CD4-positive, CD25-positive, alpha-beta regulatory T cell (primary cell): ENCODE measurements at regions not wholly inside any gene's neighbourhood (a gene's known extent, or its start where the extent isn't known, plus 50 kb on each side); places are given as distances from the start of the nearest gene placed in this dataset.

Experiments
- ATAC-seq, 2 donors: fragments of 150-1000 bp; cut with Tn5 transposase; one replicate each; pipeline ENCODE4 v1.10.0; 2021; ENCODE audit warnings: low read depth in 2 of 2, moderate number of reproducible peaks in 2 of 2, moderate library complexity in 1 of 2
- DNase-seq, 3 donors: peaks; one replicate each; pipeline versions ENCODE4 v3.0.0 to v3.0.0-alpha.2; 2012 to 2022; ENCODE audit warnings: mixed read lengths in 1 of 3
- H3K27ac ChIP-seq: one replicate; pipeline ENCODE4 v1.7.0; 2013; ENCODE audit warnings: mild to moderate bottlenecking, low read length; ENCODE audit not compliant: insufficient read depth, poor library complexity, severe bottlenecking
- H3K27me3 ChIP-seq: one replicate; pipeline ENCODE4 v1.7.0; 2013; ENCODE audit warnings: low read length; ENCODE audit not compliant: control insufficient read depth, insufficient read depth
- H3K36me3 ChIP-seq: one replicate; pipeline ENCODE4 v1.7.0; 2013; ENCODE audit warnings: mild to moderate bottlenecking, low read length, moderate library complexity; ENCODE audit not compliant: control insufficient read depth, insufficient read depth
- H3K4me1 ChIP-seq: 2 replicates; pipeline ENCODE4 v1.7.0; 2013; ENCODE audit warnings: mild to moderate bottlenecking, low read length; ENCODE audit not compliant: insufficient read depth, control insufficient read depth, poor library complexity, severe bottlenecking
- H3K4me3 ChIP-seq: one replicate; pipeline ENCODE4 v1.7.0; 2013; ENCODE audit warnings: low read depth, mild to moderate bottlenecking, low read length, moderate library complexity
- H3K9me3 ChIP-seq, 2 experiments: 1 replicate in 1 of 2; 2 replicates in 1 of 2; pipeline ENCODE4 v1.7.0; 2013; ENCODE audit warnings: low read length in 2 of 2, mild to moderate bottlenecking in 1 of 2, moderate library complexity in 1 of 2; ENCODE audit not compliant: control insufficient read depth in 2 of 2
- H3K27ac Mint-ChIP-seq, 3 donors: one replicate each; pipeline ENCODE4 v1.8.0; 2020 to 2022; ENCODE audit warnings: mild to moderate bottlenecking in 3 of 3, mixed read lengths in 3 of 3, moderate library complexity in 2 of 3
- H3K27me3 Mint-ChIP-seq: one replicate; pipeline ENCODE4 v1.8.0; 2022; ENCODE audit warnings: mild to moderate bottlenecking, mixed read lengths
- H3K36me3 Mint-ChIP-seq: one replicate; pipeline ENCODE4 v1.8.0; 2020; ENCODE audit warnings: mixed read lengths
- H3K4me1 Mint-ChIP-seq, 4 donors: one replicate each; pipeline ENCODE4 v1.8.0; 2020 to 2022; ENCODE audit warnings: mixed read lengths in 4 of 4, mild to moderate bottlenecking in 1 of 4
- H3K4me3 Mint-ChIP-seq, 4 donors: one replicate each; pipeline ENCODE4 v1.8.0; 2020 to 2022; ENCODE audit warnings: mild to moderate bottlenecking in 4 of 4, mixed read lengths in 4 of 4, moderate library complexity in 3 of 4
- H3K9me3 Mint-ChIP-seq, 7 donors: one replicate each; pipeline ENCODE4 v1.8.0; 2020 to 2022; ENCODE audit warnings: mixed read lengths in 7 of 7, mild to moderate bottlenecking in 3 of 7, moderate library complexity in 2 of 7

DNA sequence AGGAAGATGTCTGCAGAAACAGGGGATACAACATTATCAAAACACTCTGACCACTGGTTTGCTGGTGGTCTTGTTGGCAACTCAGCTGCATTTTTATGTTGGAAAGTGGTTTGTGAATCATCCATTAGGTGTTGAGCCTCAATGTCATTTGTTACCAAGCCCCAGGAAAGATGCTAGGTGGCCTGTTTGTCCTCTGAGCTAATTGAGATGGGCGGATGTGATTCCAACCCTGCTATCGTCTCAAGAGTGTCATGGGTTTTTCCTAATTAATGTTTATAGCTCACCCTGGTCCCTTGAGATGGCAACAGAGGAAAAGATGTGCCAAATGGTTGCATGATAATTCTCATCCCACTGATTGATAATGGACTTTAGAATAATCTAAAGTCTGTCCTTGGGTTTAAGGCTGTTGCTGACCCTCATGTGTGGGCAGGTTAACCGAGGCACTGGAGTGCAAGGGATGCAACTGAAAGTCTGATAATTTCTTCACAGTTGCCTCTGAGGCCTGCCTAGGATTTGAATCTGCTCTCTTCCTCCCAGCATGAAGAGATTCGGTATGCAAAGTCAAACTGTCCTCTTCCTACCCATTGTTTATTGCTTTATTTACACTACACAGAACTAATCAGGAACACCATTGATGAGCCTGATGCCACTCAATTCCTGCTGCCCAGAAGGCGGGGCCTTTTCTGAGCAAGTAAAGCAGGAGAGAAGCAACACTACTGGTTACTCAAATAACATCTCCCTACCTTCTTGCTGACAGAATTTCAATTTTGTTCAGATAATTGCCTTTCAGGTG, 166.2 kb upstream of the TBC1D5 start:
- Mint-ChIP-seq H3K4me1 (no peaks in the 10 kb centered on the region), H3K27me3 (peaks cover 28% of the 10 kb centered on the region), H3K27ac (no peak overlapping the region), H3K4me3 (no peak overlapping the region), H3K9me3 (peaks cover 0 to 3% (median 0%) of the 10 kb centered on the region in 7 donors), H3K36me3 (no peaks in the 10 kb centered on the region)
- no peaks in the 10 kb centered on the region for H3K36me3 ChIP-seq
- no peak overlapping the region for H3K27ac ChIP-seq
- ATAC-seq = no peak
- H3K4me3 ChIP-seq = no peak overlapping the region
- H3K27me3 ChIP-seq = peaks cover 2% of the 10 kb centered on the region
- no peaks in the 10 kb centered on the region for H3K4me1 ChIP-seq
- H3K9me3 ChIP-seq = no peaks in the 10 kb centered on the region
- no peak for DNase-seq

DNA sequence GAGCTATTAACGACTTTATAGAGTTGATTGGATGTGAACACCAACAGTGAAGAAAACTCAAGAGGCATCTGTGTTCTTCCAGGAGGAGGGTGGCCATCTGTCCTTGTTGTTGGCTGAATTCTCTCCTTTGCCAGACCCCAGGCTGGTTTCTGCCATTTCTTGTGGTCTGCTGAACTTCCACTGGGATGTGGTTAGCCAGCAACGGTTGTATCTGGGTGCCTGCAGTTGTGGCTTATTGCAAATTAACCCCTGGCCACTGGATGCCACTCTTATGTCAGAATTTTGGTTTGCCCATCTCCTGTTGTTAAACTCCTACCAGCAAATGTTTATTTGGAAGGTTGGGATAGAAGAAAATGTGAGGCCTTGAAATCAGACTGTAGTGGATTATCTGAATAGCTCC, 163.6 kb upstream of the TBC1D5 start:
- peaks cover 0 to 5% (median 3%) of the 10 kb centered on the region in 7 donors for H3K9me3 Mint-ChIP-seq
- H3K4me3 Mint-ChIP-seq = no peak overlapping the region
- no peaks in the 10 kb centered on the region for H3K4me1 ChIP-seq
- H3K27me3 ChIP-seq = no peaks in the 10 kb centered on the region
- H3K27me3 Mint-ChIP-seq = peaks cover 30% of the 10 kb centered on the region
- H3K36me3 ChIP-seq = no peaks in the 10 kb centered on the region
- H3K36me3 Mint-ChIP-seq = no peaks in the 10 kb centered on the region
- no peaks in the 10 kb centered on the region for H3K9me3 ChIP-seq
- no peak overlapping the region for H3K4me3 ChIP-seq
- ATAC-seq = no peak
- H3K27ac ChIP-seq = no peak overlapping the region
- DNase-seq = no peak
- H3K4me1 Mint-ChIP-seq = no peaks in the 10 kb centered on the region
- no peak overlapping the region for H3K27ac Mint-ChIP-seq

DNA sequence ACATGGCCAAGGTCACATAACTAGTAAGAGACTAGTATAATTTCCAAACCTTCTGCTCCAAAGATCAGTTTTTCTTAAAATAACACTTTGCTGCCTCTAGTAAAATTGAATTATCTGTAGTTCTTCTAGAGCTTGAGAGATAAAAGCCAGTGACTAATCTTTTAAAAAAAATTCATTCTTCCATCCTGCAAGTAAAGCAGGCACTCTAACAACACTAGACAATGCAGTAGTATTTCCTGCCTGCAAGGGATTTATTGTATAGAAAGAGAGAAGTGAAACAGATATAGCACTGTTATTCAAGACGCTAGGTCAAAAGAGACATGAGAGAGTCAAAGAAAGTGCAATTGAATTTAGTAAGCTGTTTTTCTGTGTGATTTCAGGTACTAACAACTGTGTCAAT, 159.5 kb upstream of the TBC1D5 start:
- Histone ChIP-seq H3K27ac (no peak overlapping the region), H3K4me1 (no peaks in the 10 kb centered on the region), H3K27me3 (no peaks in the 10 kb centered on the region), H3K36me3 (no peaks in the 10 kb centered on the region), H3K9me3 (no peaks in the 10 kb centered on the region), H3K4me3 (no peak overlapping the region)
- Mint-ChIP-seq H3K36me3 (no peaks in the 10 kb centered on the region), H3K4me3 (no peak overlapping the region), H3K9me3 (peaks cover 3 to 11% (median 7%) of the 10 kb centered on the region in 7 donors), H3K4me1 (no peaks in the 10 kb centered on the region), H3K27me3 (peaks cover 22% of the 10 kb centered on the region), H3K27ac (no peak overlapping the region)
- no peak for DNase-seq
- ATAC-seq = no peak

DNA sequence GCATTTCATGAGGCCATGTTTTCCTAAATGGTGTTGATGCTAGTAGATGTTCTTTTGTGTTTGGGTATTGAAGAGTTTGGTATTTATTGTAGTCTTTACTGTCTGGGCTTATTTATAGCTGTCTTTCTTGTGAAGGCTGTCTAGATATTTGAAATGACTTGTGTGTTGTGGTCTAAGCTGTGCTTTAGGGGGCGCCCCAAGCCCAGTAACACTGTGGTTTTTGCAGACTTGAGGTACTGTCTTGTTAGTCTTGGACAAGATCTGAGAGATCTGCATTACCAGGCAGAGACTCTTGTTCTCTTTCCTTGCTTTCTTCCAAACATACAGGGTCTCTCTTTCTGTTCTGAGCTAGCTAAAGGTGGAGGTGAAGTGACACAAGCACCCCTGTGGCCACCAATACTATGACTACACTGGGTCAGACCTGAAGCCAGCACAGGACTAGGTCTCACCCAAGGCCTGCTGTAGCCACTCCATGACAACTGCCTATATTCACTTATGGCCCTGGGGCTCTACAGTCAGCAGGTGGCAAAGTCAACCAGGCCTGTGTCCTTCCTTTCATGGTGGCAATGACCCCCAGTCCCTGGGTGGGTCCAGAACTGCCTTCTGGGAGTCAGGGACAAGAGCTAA, 152.1 kb upstream of the TBC1D5 start:
- no peaks in the 10 kb centered on the region for H3K4me1 ChIP-seq
- no peaks in the 10 kb centered on the region for H3K4me1 Mint-ChIP-seq
- no peak overlapping the region for H3K4me3 ChIP-seq
- ATAC-seq (no peak), DNase-seq (peak in 1 of 3 donors; percentile 49)
- H3K4me3 Mint-ChIP-seq = no peak overlapping the region
- H3K36me3 ChIP-seq = no peaks in the 10 kb centered on the region
- no peaks in the 10 kb centered on the region for H3K36me3 Mint-ChIP-seq
- H3K9me3 ChIP-seq = peaks cover 0 to 6% of the 10 kb centered on the region in 2 experiments
- no peak overlapping the region for H3K27ac Mint-ChIP-seq
- H3K9me3 Mint-ChIP-seq = peaks cover 0 to 5% (median 1%) of the 10 kb centered on the region in 7 donors
- no peaks in the 10 kb centered on the region for H3K27me3 ChIP-seq
- H3K27ac ChIP-seq = no peak overlapping the region
- H3K27me3 Mint-ChIP-seq = peaks cover 21% of the 10 kb centered on the region

DNA sequence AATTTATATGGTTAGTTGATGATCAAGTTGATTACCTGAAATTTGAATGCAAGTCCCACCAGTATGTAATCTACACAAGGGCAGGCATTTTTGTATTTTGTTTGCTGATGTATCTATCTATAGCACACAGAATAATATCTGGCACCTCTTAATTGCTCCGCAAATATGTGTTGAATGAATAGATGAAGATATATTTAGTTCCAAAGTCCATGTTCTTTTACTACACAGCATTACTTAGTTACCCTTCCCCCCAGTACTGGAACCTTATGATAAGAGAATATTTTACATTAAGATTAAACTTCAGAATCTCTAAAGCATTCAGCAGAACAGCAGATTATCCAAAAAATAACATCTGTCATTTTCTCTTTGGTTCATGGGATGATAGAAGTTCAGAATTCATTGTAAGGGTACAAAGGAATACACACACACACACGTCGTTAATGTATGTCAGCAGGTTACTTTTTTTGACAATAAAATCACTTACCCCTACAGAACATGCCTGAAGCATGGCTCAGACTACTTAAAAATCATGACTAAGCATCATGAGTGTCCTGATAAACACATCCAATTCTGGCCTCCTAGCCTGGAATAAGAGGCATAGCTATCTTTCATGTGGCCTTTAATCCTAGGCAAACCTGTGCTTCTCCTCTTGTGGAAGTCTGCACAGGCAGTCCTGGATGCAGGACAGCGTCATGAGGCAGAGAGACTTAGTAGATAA, 148.9 kb upstream of the TBC1D5 start:
- no peak overlapping the region for H3K4me3 Mint-ChIP-seq
- no peak for ATAC-seq
- no peak for DNase-seq
- H3K4me1 ChIP-seq = no peaks in the 10 kb centered on the region
- H3K36me3 Mint-ChIP-seq = no peaks in the 10 kb centered on the region
- H3K4me1 Mint-ChIP-seq = no peaks in the 10 kb centered on the region
- no peak overlapping the region for H3K4me3 ChIP-seq
- no peaks in the 10 kb centered on the region for H3K36me3 ChIP-seq
- H3K9me3 Mint-ChIP-seq = peaks cover 0 to 1% (median 0%) of the 10 kb centered on the region in 7 donors
- H3K27ac Mint-ChIP-seq = no peak overlapping the region
- peaks cover 33% of the 10 kb centered on the region for H3K27me3 Mint-ChIP-seq
- H3K9me3 ChIP-seq = peaks cover 0 to 6% of the 10 kb centered on the region in 2 experiments
- no peak overlapping the region for H3K27ac ChIP-seq
- H3K27me3 ChIP-seq = no peaks in the 10 kb centered on the region

DNA sequence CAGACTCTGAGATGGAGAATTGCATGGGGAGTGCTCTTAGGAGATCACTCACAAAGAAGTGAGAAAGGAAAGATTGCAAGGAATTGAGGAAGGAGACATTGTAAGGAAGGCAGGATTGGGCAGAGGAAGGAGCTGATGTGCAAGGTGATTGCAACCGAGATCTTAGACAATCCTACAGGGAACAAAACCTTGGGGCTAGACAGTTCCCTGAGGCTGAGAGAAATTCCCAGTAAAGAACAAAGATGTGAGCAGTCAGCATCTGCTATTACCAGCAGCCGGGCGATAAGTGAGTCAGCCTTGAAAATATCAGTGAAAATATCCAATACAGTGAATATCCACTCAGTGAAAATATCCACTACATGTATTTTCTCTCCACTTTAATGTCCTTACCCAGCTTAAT, 143.6 kb upstream of the TBC1D5 start:
- Histone ChIP-seq H3K9me3 (no peaks in the 10 kb centered on the region), H3K4me3 (no peak overlapping the region), H3K4me1 (no peaks in the 10 kb centered on the region), H3K36me3 (no peaks in the 10 kb centered on the region), H3K27me3 (no peaks in the 10 kb centered on the region), H3K27ac (no peak overlapping the region)
- Mint-ChIP-seq H3K9me3 (peaks cover 0 to 1% (median 0%) of the 10 kb centered on the region in 7 donors), H3K36me3 (no peaks in the 10 kb centered on the region), H3K4me1 (no peaks in the 10 kb centered on the region), H3K4me3 (no peak overlapping the region), H3K27me3 (peaks cover 20% of the 10 kb centered on the region), H3K27ac (no peak overlapping the region)
- ATAC-seq (no peak), DNase-seq (no peak)

DNA sequence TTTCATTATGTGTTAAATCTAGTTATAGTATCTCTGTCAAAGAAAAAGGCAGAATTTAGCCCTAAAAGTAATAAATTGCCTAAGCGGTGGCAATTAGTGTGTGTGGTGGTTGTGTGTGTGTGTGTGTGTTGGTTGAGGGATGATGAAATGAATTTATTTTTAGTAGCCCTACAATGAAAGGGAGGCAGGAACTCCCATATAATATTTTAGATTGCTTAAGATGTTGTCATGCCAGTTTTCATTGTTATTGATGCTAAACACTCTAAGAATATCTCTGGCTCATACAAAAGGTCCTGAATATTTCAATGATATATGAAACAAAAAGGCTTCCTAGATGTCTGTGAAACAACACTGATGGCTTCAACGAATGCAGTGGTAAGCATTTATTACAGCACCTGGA, 140.6 kb upstream of the TBC1D5 start:
- no peaks in the 10 kb centered on the region for H3K9me3 ChIP-seq
- H3K4me3 ChIP-seq = no peak overlapping the region
- ATAC-seq (no peak), DNase-seq (no peak)
- H3K36me3 ChIP-seq = no peaks in the 10 kb centered on the region
- no peaks in the 10 kb centered on the region for H3K4me1 ChIP-seq
- Mint-ChIP-seq H3K4me1 (no peaks in the 10 kb centered on the region), H3K4me3 (no peak overlapping the region), H3K36me3 (no peaks in the 10 kb centered on the region), H3K27ac (no peak overlapping the region), H3K27me3 (peaks cover 5% of the 10 kb centered on the region), H3K9me3 (peaks cover 0 to 1% (median 0%) of the 10 kb centered on the region in 7 donors)
- no peaks in the 10 kb centered on the region for H3K27me3 ChIP-seq
- H3K27ac ChIP-seq = no peak overlapping the region
